Hypothalamus (tissue), 51 donors: ENCODE measurements at regions not wholly inside any gene's neighbourhood (a gene's known extent, or its start where the extent isn't known, plus 50 kb on each side); places are given as distances from the start of the nearest gene placed in this dataset.
A peak's percentile ranks its signal among the peaks of the same experiment; 100 is the strongest.

Experiments
- DNase-seq, 51 donors: peaks; one replicate each; lab custom pipeline; 2025; lab: John Stamatoyannopoulos, UW

- DNase-seq = peak in 6 of 51 donors; percentile 3 to 53 (median 16)
Observed at GRCh38 chr4:27702730-27703431, 842.2 kb downstream of the STIM2 start.

- no peak for DNase-seq
Observed at GRCh38 chr4:27703771-27704170, 843.1 kb downstream of the STIM2 start.

GRCh38 chr4:27711041-27711440 lies 850.4 kb downstream of the STIM2 start:
- DNase-seq = no peak

- DNase-seq = no peak
Observed at GRCh38 chr4:27714073-27714472, 853.4 kb downstream of the STIM2 start.

GRCh38 chr4:27716693-27717430 lies 856.2 kb downstream of the STIM2 start:
- DNase-seq = peak in 9 of 51 donors; percentile 5 to 45 (median 18)

GRCh38 chr4:27717431-27717755 lies 856.8 kb downstream of the STIM2 start:
- no peak for DNase-seq

GRCh38 chr4:27720010-27720766 lies 859.5 kb downstream of the STIM2 start:
- DNase-seq = no peak

GRCh38 chr4:27721193-27721592 lies 860.6 kb downstream of the STIM2 start:
- DNase-seq = no peak

GRCh38 chr4:27728892-27729291 lies 868.3 kb downstream of the STIM2 start:
- DNase-seq = no peak

GRCh38 chr4:27742816-27743215 lies 882.2 kb downstream of the STIM2 start:
- DNase-seq = no peak

- DNase-seq = no peak
Observed at GRCh38 chr4:27759611-27760575, 899.3 kb downstream of the STIM2 start.

GRCh38 chr4:27763830-27764525 lies 903.3 kb downstream of the STIM2 start:
- DNase-seq = no peak

GRCh38 chr4:27764526-27764837 lies 903.8 kb downstream of the STIM2 start:
- no peak for DNase-seq

- no peak for DNase-seq
Observed at GRCh38 chr4:27770895-27771294, 910.3 kb downstream of the STIM2 start.

- no peak for DNase-seq
Observed at GRCh38 chr4:27775156-27775555, 914.5 kb downstream of the STIM2 start.

GRCh38 chr4:27779827-27780226 lies 919.2 kb downstream of the STIM2 start:
- no peak for DNase-seq

- DNase-seq = no peak
Observed at GRCh38 chr4:27787195-27787594, 926.6 kb downstream of the STIM2 start.

- DNase-seq = no peak
Observed at GRCh38 chr4:27789773-27790172, 929.1 kb downstream of the STIM2 start.

GRCh38 chr4:27790911-27791310 lies 930.3 kb downstream of the STIM2 start:
- DNase-seq = no peak

GRCh38 chr4:27791640-27792039 lies 931.0 kb downstream of the STIM2 start:
- DNase-seq = no peak
